ENCODE measurements at regions not wholly inside any gene's neighbourhood (a gene's known extent, or its start where the extent isn't known, plus 50 kb on each side); places are given as distances from the start of the nearest gene placed in this dataset.
"Not testable (repeated sequence)": the region's sequence is repeated elsewhere in the genome, so short reads cannot be mapped to it uniquely, and the experiment has no call there.

GRCh38 chr3:5929027-5929426 is 741.5 kb downstream of the EDEM1 start:
- Histone ChIP-seq H3K27ac (no peak overlapping the region), H3K4me3 (no peak overlapping the region), H3K4me1 (no peaks in the 10 kb centered on the region), H3K36me3 (no peaks in the 10 kb centered on the region), H3K27me3 (no peaks in the 10 kb centered on the region), H3K9me3 (no peaks in the 10 kb centered on the region)
- DNase-seq (ENCODE audit: low spot score in 2 of 2) = no peak
- intact Hi-C loops (cut with DNase I; ENCODE audit: low total_unique reads) = no loop called here
- no peak for TF ChIP-seq CTCF (IDR thresholded peaks at IDR 0.05)

GRCh38 chr3:5944061-5944460 is 756.6 kb downstream of the EDEM1 start:
- H3K27me3 ChIP-seq; H3K36me3 ChIP-seq; H3K9me3 ChIP-seq; H3K4me1 ChIP-seq; intact Hi-C loops (cut with DNase I; ENCODE audit: low total_unique reads); H3K27ac ChIP-seq; H3K4me3 ChIP-seq; DNase-seq (ENCODE audit: low spot score in 2 of 2): not testable (repeated sequence)

- Histone ChIP-seq H3K4me1 (no peaks in the 10 kb centered on the region), H3K27ac (no peak overlapping the region), H3K4me3 (no peak overlapping the region), H3K9me3 (no peaks in the 10 kb centered on the region), H3K27me3 (no peaks in the 10 kb centered on the region), H3K36me3 (no peaks in the 10 kb centered on the region)
- TF ChIP-seq POLR2AphosphoS5 (IDR thresholded peaks at IDR 0.05) (no peak), CTCF (IDR thresholded peaks at IDR 0.05) (no peak), POLR2A (IDR thresholded peaks at IDR 0.05) (no peak)
- intact Hi-C loops (cut with DNase I; ENCODE audit: low total_unique reads) = no loop called here
- DNase-seq (ENCODE audit: low spot score in 2 of 2) = no peak
Observed at GRCh38 chr3:5948084-5948483, 760.6 kb downstream of the EDEM1 start.

DNA sequence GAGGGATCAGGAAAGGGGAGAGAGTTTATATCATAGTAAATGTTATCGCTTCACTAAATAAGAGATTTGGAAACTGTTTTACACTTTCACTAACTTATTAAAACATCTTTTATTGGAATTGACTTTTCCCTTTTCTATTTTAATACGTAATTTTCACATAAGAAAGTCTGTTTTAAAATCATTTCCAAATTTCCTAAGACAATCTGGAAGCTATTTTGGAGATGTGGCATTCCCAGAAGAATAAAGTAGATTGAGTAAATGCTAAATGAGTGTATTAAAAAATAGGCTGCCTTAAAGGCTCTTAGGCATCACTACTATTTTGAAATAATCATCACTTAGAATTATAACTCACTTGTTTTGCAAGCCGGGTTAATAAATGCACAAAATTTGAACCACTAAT is 763.5 kb downstream of the EDEM1 start:
- no peaks in the 10 kb centered on the region for H3K4me1 ChIP-seq
- no peaks in the 10 kb centered on the region for H3K27me3 ChIP-seq
- H3K9me3 ChIP-seq = no peaks in the 10 kb centered on the region
- no peak for DNase-seq (ENCODE audit: low spot score in 2 of 2)
- intact Hi-C loops (cut with DNase I; ENCODE audit: low total_unique reads) = no loop called here
- no peak overlapping the region for H3K27ac ChIP-seq
- no peaks in the 10 kb centered on the region for H3K36me3 ChIP-seq
- TF ChIP-seq POLR2A (IDR thresholded peaks at IDR 0.05) (no peak), POLR2AphosphoS5 (IDR thresholded peaks at IDR 0.05) (no peak), CTCF (IDR thresholded peaks at IDR 0.05) (no peak)
- H3K4me3 ChIP-seq = no peak overlapping the region

DNA sequence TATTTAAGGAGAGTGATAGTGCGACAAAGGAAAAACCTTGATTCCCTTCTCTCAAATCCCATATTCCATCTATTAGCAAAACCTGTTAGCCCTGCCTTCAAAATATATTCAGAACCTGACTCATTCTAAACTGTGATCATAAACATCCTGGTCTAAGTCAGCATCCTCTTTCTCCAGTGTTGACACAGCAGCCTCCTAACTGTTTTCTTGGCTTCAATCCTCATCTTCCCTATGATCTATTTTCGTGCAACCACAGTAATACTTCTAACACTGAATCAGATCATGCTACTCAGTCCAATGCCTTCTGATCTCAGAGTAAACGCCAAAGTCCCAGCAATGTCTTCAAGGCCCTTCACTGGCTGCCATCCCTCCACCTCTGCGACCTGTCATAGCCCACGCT is 785.1 kb downstream of the EDEM1 start:
- Histone ChIP-seq H3K4me1 (no peaks in the 10 kb centered on the region), H3K9me3 (no peaks in the 10 kb centered on the region), H3K27me3 (no peaks in the 10 kb centered on the region), H3K27ac (no peak overlapping the region), H3K4me3 (no peak overlapping the region), H3K36me3 (no peaks in the 10 kb centered on the region)
- TF ChIP-seq POLR2A (IDR thresholded peaks at IDR 0.05) (no peak), CTCF (IDR thresholded peaks at IDR 0.05) (no peak), POLR2AphosphoS5 (IDR thresholded peaks at IDR 0.05) (no peak)
- DNase-seq (ENCODE audit: low spot score in 2 of 2) = no peak
- intact Hi-C loops (cut with DNase I; ENCODE audit: low total_unique reads) = loop anchor here (1.0 kb wide), 1 partner anchor 10 kb away; no protein-coding TSS in a partner anchor

GRCh38 chr3:5974630-5975322 is 787.3 kb downstream of the EDEM1 start:
- no peak overlapping the region for H3K4me3 ChIP-seq
- H3K36me3 ChIP-seq = no peaks in the 10 kb centered on the region
- no peaks in the 10 kb centered on the region for H3K9me3 ChIP-seq
- H3K4me1 ChIP-seq = no peaks in the 10 kb centered on the region
- no peaks in the 10 kb centered on the region for H3K27me3 ChIP-seq
- H3K27ac ChIP-seq = no peak overlapping the region
- no peak for DNase-seq (ENCODE audit: low spot score in 2 of 2)
- intact Hi-C loops (cut with DNase I; ENCODE audit: low total_unique reads) = no loop called here
- TF ChIP-seq POLR2A (IDR thresholded peaks at IDR 0.05) = no peak
- no peak for TF ChIP-seq POLR2AphosphoS5 (IDR thresholded peaks at IDR 0.05)
- TF ChIP-seq CTCF (IDR thresholded peaks at IDR 0.05) = no peak
